ENCODE measurements at regions not wholly inside any gene's neighbourhood (a gene's known extent, or its start where the extent isn't known, plus 50 kb on each side); places are given as distances from the start of the nearest gene placed in this dataset.
A peak's percentile ranks its signal among the peaks of the same experiment; 100 is the strongest.

- H3K27me3 ChIP-seq (ENCODE audit: insufficient read depth, low read length, poor library complexity): no peaks in the 10 kb centered on the region
- H3K4me3 ChIP-seq (ENCODE audit: low read length): no peak overlapping the region
- no peak overlapping the region for H3K27ac ChIP-seq (ENCODE audit: low read depth, low read length)
- no CpG with 5 or more reads among the region's 7 CpGs for WGBS (ENCODE audit: extremely low coverage, insufficient coverage, low lambda C conversion rate)
- H3K36me3 ChIP-seq (ENCODE audit: control insufficient read depth, insufficient read depth, low read length): no peaks in the 10 kb centered on the region
- no peak overlapping the region for H2BK15ac ChIP-seq (replicated peaks; ENCODE audit: low read depth)
- H3K9ac ChIP-seq (ENCODE audit: low read length): no peak overlapping the region
- H4K5ac ChIP-seq (ENCODE audit: low read length): no peak overlapping the region
- no peak overlapping the region for H3K56ac ChIP-seq (ENCODE audit: low read length)
- H3K4me2 ChIP-seq (ENCODE audit: low read length): no peak overlapping the region
- no peak overlapping the region for H2AK5ac ChIP-seq (ENCODE audit: low read length)
- no peak overlapping the region for H3K23ac ChIP-seq (ENCODE audit: low read length)
- no peaks in the 10 kb centered on the region for H3K4me1 ChIP-seq (ENCODE audit: control insufficient read depth, low read depth, low read length)
- no peak overlapping the region for H4K8ac ChIP-seq (ENCODE audit: low read depth, low read length)
- no peaks in the 10 kb centered on the region for H3K79me1 ChIP-seq (ENCODE audit: low read length)
- H2BK5ac ChIP-seq (ENCODE audit: low read length): no peak overlapping the region
- H3K18ac ChIP-seq (ENCODE audit: low read length): no peak overlapping the region
- no peak for DNase-seq
- H2BK120ac ChIP-seq (ENCODE audit: low read depth, low read length): no peak overlapping the region
- H3K79me2 ChIP-seq (ENCODE audit: control insufficient read depth, insufficient read depth, low read length): no peaks in the 10 kb centered on the region
- H3K4ac ChIP-seq (ENCODE audit: low read depth, low read length): no peak overlapping the region
These were observed 55.8 kb upstream of the ACTBL2 start for GRCh38 chr5:57538341-57538955.

GRCh38 chr5:57537811-57538210, 55.2 kb upstream of the ACTBL2 start:
- Histone ChIP-seq H3K27me3 (ENCODE audit: insufficient read depth, low read length, poor library complexity) (no peaks in the 10 kb centered on the region), H4K8ac (ENCODE audit: low read depth, low read length) (no peak overlapping the region), H3K4ac (ENCODE audit: low read depth, low read length) (no peak overlapping the region), H2BK120ac (ENCODE audit: low read depth, low read length) (no peak overlapping the region), H3K9ac (ENCODE audit: low read length) (no peak overlapping the region), H3K4me2 (ENCODE audit: low read length) (no peak overlapping the region), H3K23ac (ENCODE audit: low read length) (no peak overlapping the region), H4K5ac (ENCODE audit: low read length) (no peak overlapping the region), H3K56ac (ENCODE audit: low read length) (no peak overlapping the region), H3K36me3 (ENCODE audit: control insufficient read depth, insufficient read depth, low read length) (no peaks in the 10 kb centered on the region), H2BK15ac (replicated peaks; ENCODE audit: low read depth) (no peak overlapping the region), H2AK5ac (ENCODE audit: low read length) (no peak overlapping the region), H3K4me1 (ENCODE audit: control insufficient read depth, low read depth, low read length) (no peaks in the 10 kb centered on the region), H2BK5ac (ENCODE audit: low read length) (no peak overlapping the region), H3K27ac (ENCODE audit: low read depth, low read length) (no peak overlapping the region), H3K79me1 (ENCODE audit: low read length) (no peaks in the 10 kb centered on the region), H3K4me3 (ENCODE audit: low read length) (no peak overlapping the region), H3K79me2 (ENCODE audit: control insufficient read depth, insufficient read depth, low read length) (no peaks in the 10 kb centered on the region), H3K18ac (ENCODE audit: low read length) (no peak overlapping the region)
- DNase-seq: no peak
- WGBS (ENCODE audit: extremely low coverage, insufficient coverage, low lambda C conversion rate): no CpG with 5 or more reads among the region's 2 CpGs

GRCh38 chr5:57532513-57533497, 50.2 kb upstream of the ACTBL2 start:
- H2BK5ac ChIP-seq (ENCODE audit: low read length): no peak overlapping the region
- H3K79me1 ChIP-seq (ENCODE audit: low read length): no peaks in the 10 kb centered on the region
- H3K36me3 ChIP-seq (ENCODE audit: control insufficient read depth, insufficient read depth, low read length): no peaks in the 10 kb centered on the region
- no peak overlapping the region for H4K5ac ChIP-seq (ENCODE audit: low read length)
- H2BK120ac ChIP-seq (ENCODE audit: low read depth, low read length): no peak overlapping the region
- H3K18ac ChIP-seq (ENCODE audit: low read length): no peak overlapping the region
- no peak overlapping the region for H3K23ac ChIP-seq (ENCODE audit: low read length)
- no peak overlapping the region for H3K9ac ChIP-seq (ENCODE audit: low read length)
- H3K27me3 ChIP-seq (ENCODE audit: insufficient read depth, low read length, poor library complexity): no peaks in the 10 kb centered on the region
- no peak overlapping the region for H3K4ac ChIP-seq (ENCODE audit: low read depth, low read length)
- peak; percentile 21 for DNase-seq
- H2BK15ac ChIP-seq (replicated peaks; ENCODE audit: low read depth): no peak overlapping the region
- no peak overlapping the region for H3K4me2 ChIP-seq (ENCODE audit: low read length)
- H3K56ac ChIP-seq (ENCODE audit: low read length): no peak overlapping the region
- no peak overlapping the region for H4K8ac ChIP-seq (ENCODE audit: low read depth, low read length)
- no peak overlapping the region for H3K27ac ChIP-seq (ENCODE audit: low read depth, low read length)
- WGBS (ENCODE audit: extremely low coverage, insufficient coverage, low lambda C conversion rate): no CpG with 5 or more reads among the region's 4 CpGs
- H3K4me3 ChIP-seq (ENCODE audit: low read length): no peak overlapping the region
- H3K79me2 ChIP-seq (ENCODE audit: control insufficient read depth, insufficient read depth, low read length): no peaks in the 10 kb centered on the region
- H3K4me1 ChIP-seq (ENCODE audit: control insufficient read depth, low read depth, low read length): no peaks in the 10 kb centered on the region
- no peak overlapping the region for H2AK5ac ChIP-seq (ENCODE audit: low read length)
